ENCODE measurements at regions not wholly inside any gene's neighbourhood (a gene's known extent, or its start where the extent isn't known, plus 50 kb on each side); places are given as distances from the start of the nearest gene placed in this dataset.

DNA sequence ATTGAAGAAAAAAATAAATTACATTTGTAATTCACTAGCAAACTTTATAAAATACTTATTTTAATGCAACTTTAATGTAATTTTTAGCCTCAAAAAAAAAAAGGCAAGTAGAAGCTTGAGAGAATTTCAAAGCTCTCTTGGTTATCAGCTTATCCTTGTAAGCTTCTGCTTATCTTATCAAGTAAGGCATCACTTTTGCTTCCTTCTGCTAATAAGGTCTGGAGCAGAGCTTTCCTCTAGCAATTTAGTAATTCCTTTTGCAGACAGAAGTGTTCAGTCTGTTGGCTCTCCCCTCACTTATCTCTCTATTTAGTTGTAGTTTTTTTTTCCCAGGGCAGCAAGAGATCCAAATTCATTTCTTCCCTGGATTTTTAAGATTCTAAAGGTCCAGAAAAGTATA, 525.0 kb downstream of the ISL1 start:
- DNase-seq, result no peak

DNA sequence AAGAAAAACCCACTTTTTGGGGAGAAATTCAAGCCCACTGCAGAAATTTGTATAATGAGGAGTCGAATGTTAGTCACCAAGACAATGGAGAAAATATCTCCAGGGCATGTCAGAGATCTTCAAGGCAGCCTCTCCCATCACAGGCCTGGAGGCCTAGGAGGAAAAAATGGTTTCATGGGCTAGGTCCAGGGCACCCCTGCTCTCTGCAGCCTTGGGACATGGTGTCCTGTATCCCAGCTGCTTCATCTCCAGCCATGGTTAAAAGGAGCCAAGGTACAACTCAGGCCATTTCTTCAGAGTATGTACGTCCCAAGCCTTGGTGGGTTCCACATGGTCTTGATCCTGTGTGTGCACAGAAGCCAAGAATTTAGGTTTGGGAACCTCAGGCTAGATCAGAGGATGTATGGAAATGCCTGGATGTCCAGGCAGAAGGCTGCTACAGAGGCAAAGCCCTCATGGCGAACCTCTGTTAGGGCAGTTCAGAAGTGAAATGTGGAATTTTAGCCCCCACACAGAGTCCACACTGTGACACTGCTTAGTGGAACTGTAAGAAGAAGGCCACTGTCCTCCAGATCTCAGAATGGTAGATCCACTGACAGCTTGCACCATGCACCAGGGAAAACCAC, 561.4 kb downstream of the ISL1 start:
- no peak for DNase-seq

DNA sequence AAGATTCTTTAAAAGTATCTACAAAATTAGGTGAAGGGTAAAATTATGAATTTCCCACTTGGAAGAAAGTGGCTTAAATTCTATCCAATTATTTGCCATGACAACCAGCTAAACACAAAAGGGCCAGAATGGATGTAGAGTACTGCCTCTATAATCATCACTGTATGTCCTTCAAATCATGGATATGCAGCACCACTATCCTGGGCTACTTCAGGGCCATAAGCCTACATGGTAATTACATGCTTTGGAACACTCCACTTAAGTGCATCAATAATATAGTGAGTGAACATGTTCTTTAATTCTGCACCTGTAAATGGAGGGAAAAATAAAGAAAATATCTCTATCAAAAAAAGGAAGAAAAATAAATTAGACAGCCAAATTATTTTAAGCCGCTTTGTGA, 575.2 kb downstream of the ISL1 start:
- no peak for DNase-seq

DNA sequence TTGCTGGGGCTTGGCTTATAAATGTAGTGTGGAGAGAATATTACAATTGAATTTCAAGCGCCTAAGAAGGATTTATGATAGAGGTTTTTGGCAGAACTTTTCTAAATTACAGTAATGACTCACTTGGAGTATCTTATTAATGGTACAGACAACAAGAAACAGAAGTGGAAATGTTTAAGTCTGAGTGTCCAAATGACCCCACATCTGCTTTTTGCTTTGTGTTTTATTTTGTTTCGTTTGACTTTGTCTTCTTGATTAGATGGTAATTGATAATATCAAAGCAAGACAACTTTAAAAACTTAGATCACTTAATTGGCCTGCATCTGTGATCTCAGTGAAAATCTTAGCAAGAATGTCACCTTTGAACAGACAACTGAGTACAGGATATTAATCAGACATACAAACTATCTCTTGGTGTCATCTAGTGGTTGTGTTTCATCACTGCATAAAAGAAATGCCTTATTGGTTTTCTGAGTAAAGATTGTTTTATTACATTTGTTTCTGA, 577.4 kb downstream of the ISL1 start:
- no peak for DNase-seq

DNA sequence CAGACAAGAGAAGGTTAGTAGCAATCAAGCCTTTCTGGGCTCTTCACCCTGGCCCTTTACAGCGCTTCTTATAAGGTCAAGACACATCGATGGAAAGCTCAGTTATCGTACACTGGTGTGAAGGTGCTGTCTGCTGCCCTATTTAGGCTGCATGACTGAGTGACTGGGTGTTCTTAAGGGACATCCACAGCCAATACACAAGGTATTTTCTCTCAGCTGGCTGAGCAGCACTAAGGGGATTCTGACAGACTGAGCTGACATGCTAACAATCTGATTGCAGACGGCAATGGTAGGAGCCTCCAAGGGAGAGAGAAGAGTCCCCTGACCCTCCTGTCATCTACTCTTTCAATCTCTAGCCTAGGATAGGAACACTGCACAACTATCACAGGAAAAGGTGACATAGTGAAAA, 577.9 kb downstream of the ISL1 start:
- DNase-seq, result peak in 2 of 56 donors; percentile 1 to 2

DNA sequence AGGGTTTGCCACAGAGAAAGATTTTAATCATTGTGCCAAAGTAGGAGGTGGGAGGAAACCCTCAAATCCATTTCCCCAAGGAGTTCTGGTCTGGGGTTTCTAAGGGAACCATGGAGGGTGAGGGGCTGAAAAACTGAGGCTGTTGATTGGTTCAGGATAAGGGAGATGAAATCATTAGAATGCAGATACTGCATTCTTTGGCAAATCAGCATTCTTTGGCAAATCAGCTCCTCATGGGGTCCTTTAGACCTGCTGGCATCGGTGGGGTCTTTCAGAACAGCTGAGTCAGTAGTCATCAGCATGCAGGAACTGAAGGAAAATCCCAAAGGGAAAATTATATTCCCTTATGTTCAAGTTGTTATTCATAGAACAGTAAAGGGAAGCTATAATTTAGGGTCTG, 585.5 kb downstream of the ISL1 start:
- no peak for DNase-seq

DNA sequence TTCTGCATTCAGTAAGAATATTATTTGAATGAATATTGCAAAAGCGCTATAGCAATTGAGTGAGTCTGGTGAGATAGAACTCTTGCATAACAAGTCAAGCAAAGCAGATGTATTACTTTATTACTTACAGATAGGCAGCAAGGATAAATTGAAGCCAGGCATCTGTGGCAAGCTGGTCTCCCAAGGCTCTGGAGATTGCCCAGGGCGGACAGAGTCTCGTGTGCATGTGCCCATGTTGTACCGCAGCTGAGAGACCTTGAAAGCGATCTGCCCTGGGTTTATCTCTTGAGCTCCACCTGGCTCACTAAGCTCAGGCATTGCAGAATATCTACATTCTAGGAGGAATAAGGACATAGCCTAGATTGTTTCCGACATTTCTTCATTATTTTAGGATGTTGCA, 591.6 kb downstream of the ISL1 start:
- DNase-seq, result no peak

DNA sequence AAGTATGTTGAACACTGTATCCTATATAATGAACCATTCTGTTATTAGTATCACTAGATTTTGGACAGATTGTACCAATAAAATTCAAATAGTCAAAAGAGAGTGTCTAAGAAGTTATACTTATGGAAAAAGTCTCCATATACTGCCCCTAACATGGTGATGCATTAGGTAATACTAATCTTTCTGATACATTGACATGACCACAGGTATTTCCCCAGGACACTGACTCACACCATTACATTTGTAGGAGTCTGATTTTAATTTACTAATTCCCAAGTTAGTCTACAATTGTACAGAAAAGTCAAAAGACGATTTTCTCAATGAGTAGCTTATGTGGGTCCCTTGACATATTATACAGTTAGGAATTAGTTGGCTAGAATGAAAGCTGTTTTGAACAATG, 593.8 kb downstream of the ISL1 start:
- no peak for DNase-seq

DNA sequence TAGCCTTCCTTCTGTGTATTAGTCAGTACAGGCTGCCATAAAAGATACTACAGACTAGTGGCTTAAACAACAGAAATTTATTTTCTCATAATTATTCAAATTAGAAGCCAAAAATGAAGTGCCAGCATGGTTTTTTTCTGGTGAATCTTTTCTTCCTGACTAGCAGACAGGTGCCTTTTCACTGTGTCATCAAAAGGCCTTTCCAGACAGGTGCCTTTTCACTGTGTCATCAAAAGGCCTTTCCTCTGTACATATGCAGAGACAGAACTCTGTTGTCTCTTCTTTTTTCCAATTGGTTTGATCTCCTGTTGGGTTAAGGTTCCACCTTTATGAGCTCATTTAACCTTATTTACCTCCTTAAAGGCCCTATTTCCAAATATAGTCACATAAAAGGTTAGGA, 599.9 kb downstream of the ISL1 start:
- DNase-seq, result no peak

DNA sequence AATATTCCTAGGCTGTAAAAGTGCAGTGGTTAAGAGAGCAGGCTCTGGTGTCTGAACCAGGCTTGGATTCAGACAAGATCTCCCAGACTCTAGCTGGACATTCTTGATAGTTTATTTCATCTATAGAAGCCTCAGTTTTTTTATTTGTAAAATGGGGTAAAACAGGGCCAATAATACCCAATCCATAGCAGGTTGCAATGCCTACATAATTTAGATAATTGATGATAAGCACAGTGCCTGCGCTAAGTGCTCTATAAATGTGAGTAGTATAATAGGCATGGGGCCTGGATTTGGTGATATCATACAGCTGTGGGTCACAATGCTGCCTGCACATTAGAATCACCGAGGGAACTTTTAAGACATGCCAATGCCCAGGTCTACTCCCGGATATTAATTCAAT, 603.5 kb downstream of the ISL1 start:
- no peak for DNase-seq

DNA sequence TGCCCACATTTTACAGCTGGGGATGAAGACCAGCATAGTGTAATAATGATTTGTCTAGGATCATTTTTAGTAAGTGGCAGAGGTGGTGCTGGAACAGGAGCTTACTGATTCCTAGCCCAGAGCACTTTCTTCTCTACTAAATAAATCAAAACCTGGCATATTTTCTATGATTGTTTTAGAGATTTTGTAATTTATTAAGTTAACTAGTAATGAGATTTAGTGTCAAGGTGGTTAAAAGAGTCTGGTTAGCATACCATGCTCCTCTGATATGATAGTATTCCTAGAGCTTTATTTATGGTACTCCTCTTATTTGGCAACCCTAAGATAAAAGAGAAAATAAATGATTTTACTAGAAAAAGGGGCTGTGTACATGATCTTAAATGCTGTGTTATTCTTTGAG, 604.0 kb downstream of the ISL1 start:
- no peak for DNase-seq

DNA sequence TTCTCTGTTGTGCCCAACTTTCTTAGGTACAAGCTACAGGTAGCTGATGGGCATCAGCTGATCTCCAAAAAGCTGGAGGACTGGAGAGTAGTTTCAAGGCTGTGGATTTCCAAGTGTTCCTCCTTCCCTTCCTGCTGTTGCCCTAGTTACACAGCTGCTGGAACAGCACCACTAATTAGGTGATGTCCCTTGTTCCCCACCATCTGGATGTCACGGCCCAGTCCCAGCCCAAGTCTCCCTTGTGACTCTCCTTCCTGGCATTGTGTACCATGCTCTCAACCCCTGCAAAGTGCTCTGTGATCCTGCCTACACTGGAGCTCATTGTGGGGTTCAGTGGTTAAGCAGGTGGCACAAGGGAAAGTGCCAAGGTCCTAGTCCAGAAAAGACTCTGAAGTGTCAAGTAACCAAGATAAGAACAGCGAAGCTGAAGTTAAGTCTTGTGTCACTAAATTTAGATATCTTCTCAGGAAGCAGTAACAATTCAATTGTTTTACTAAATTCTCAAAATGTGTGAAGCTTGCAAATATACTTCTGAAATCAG, 604.5 kb downstream of the ISL1 start:
- DNase-seq, result no peak

DNA sequence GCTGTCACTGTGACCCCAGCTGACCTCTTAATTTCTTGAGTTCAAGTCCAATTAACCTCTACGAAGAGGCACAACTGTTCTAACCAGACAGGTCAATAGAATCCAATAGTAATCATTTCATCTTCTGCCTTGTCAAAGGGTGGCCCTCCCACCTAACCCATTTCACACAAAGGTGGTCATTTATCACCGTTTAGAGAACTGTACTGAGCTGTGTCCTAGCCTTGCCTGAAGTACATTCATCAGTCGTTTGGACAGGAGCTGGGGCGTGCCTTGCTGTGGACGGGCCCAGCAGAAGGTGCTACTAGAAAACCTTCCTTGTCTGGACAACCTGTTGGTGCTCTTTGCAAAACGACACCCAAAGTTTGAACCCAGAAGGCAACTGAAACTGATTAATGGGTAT, 605.4 kb downstream of the ISL1 start:
- DNase-seq, result no peak

DNA sequence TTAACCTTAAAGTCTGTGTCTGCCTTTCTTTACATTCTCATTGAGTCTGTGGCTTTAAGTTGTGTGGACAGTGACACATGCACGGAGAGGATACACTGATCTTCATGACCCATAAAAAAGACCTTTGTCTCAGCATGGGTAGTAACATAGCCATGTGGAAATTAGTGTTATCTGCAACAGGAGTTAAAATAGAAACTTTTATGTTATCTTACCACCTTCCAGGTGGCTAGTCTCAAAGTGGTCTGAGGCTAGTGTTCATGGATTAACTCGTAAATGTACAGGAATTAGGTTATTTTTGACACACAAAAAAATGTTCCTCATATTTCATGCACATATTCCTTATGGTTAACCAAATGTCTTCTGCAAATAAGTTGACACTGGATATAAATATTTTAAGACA, 607.0 kb downstream of the ISL1 start:
- DNase-seq, result no peak

DNA sequence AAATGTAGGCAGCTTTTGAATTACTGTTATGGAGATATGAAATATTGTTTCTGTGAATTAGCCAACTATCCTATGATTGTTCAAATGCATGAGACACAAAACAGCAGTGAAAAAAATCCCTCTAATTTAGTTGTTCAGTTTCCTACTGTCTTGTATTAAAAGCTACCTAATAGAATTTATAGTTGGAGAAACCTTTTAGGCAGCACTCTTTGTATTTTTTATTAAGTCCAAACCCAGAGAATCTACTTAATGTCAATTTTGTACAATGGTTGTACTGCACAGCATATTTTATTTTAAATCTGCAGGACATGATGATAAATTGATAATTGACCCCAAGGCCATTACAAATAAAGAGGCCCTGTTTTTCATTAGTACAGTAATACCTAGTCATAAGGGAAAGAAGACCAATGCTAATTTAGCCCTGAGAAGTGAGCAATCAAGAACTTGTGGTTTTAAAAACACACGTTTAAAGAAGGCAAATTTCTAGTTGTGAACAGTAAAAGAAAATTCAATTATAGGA, 607.5 kb downstream of the ISL1 start:
- DNase-seq, result no peak

DNA sequence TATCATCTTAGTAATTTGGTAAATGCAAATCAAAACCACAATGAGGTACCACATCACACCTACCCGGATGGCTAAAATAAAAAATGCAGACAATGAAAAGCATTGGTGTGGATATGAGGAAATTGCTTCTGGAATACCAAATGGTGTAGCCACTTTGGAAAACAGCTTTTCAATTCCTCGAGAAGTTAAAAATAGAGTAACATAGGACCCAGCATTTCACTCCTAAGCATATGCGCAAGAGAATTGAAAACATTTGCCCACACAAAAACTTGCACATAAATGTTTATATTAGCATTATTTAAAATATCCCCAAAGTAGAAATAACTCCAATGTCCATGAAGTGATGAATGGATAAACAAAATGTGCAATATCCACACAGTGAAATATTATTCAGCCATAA, 608.7 kb downstream of the ISL1 start:
- no peak for DNase-seq

DNA sequence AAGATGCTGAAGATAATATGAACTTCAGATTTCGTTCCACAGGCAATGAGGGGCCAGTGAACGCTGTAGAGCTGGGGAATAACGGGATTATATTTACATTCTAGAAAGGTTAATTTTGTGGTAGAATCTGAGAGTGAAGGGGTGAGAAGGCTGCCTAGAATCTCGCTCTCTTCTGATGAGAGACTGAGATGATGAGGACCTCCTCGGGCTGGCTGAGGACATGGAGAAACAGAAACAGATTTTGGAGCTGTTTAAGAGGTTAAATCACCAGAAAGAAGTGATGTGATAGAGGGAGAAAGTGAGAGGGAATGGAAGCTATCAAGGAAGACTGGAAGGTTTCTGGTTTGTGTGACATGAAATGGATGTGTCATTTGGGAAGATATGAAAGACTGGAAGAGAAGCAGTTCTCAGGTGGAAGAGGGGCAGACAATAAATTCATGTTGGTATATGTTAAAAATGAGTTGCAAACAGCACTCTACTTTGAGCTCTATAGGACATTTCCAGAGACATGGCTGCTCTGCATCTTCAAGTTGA, 612.6 kb downstream of the ISL1 start:
- no peak for DNase-seq

DNA sequence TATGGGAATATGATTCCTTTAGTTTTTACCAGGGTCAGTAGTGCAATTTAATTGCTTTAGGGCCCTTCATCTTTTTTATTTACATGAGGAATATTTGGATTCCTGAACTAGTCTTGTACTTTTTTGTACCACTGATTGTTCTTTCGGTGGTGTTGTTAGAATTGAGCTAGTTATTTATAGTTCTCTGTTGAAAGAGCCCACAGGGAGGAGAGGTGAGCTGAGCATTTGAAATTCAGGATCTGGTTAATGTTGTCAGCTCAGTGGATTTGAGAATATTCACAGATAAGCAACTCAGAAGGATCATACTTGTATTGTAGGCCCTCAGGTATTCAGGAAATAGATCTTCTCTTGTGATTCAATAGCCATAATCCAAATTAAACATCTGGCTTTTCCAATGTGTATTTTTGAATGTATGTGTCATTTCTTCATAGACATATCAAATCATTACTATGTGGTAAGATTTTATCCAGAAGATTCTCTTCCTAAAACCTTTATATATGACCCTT, 613.2 kb downstream of the ISL1 start:
- no peak for DNase-seq

DNA sequence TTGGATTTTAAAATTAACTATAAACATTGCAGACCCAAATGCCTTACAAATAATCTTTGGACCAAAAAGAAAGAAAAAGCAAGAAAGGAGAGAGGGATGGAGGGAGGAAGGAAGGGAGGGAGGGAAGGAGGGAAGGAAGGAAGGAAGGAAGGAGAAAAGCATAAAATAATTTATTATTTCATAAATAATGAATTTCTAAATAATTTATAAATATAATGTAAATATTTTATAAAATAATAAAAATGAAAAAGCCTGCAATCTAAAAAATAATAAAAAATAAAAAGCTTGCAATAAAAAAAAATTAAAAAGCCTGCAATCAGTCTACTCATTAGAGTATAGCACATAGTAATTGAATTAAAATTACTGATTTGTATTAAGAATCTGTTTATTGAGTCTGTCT, 614.3 kb downstream of the ISL1 start:
- DNase-seq, result no peak

DNA sequence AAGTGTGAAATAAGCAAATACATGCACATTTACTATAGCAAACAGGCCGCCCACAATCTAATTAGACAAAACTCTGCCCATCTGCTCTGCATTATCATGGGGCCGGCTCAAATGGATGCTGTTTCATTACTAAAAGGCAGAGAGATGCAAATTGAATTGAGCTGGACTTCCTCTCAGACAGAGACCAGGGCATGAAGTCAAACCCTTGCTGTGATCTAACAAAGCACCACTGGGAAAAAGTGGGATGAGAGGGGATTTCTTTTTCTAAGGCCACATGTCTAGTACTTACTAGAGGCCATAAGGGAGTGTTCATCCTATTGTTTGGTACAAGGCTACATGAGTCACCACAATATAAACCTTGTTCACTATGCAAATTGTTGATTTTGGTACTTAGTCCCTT, 614.7 kb downstream of the ISL1 start:
- DNase-seq, result no peak

DNA sequence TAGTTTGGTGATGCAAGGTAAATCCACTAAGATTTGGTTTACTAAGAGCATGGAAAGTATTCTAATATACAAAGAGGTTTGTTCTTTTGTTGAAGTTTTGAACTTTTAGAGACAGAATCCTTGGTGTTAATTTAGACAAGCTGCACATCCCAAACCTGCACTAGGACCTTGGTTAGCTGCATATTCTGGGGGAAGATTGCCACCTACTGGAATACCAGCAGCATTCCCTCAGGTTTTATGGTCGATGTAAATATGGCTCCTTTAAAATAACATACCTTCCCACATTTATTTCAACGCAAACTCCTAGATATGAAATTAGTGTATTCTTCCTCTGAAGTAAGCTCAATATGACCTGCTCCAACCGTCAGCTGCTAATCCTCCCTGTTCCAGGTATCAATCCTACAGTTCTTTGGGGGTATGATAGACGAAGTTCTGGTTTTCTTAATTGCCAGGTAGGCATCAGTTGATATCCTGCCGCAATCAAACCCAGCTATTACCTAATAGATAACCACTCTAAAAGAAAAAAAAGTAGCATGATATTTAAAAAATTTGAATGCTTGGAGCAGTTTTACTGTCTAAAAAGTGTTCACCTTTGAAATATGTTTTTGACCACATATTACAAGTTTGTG, 624.1 kb downstream of the ISL1 start:
- DNase-seq, result peak in 11 of 56 donors; percentile 0 to 14 (median 1)

DNA sequence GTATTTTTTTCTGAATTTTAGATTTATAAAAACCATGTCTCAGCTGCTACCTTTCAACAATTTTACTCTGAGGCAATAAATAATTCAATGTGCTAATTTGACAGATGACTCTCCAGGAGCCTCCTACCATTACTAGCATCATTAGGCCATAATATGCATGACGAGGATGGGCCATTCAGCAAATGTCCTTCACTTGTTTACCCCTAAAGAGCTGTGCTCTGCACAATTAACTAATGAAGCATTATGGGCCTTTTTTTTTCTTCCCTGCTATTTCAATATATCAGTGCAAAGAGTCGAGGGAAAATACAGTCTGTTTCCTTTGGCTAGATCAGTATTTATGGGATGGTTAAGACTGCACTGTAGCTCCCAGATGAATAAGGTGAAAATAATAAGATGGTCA, 627.2 kb downstream of the ISL1 start:
- DNase-seq, result no peak

DNA sequence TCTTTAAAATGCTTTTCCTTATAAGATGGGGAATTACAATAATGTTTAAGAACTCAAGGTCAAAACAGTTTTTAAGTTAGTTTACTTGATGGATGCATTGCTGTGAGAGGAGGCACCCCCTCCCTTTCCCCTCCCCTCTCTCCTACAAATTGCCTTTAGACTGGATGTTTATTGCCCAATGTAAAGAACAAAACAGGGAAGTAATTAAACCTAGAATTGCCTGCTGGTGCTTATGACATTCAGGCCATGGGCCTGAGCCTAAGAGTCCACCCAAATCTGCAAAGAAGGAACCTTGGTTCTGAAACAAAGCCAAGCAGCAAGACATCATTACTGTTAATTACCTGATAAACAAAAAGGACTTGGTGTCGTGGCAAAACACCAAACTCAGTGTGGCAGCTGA, 630.3 kb downstream of the ISL1 start:
- no peak for DNase-seq

All from nucleus accumbens (tissue), 56 donors.